GM13976 (cell line): ENCODE measurements at regions not wholly inside any gene's neighbourhood (a gene's known extent, or its start where the extent isn't known, plus 50 kb on each side); places are given as distances from the start of the nearest gene placed in this dataset.
"Not testable (repeated sequence)": the region's sequence is repeated elsewhere in the genome, so short reads cannot be mapped to it uniquely, and the experiment has no call there.

Source experiments
- DNase-seq: peaks from one replicate; pipeline ENCODE4 v3.0.0; 2012; ENCODE audit warnings: low spot score
- in situ Hi-C: fragments of 300-500 bp; cut with MboI; formaldehyde crosslinking; loops from one replicate; pipeline ENCODE4 v1.12.0; 2022; ENCODE audit warnings: low sequenced_read_pairs, mixed read lengths, inconsistent platforms; ENCODE audit not compliant: unreplicated experiment
- TF ChIP-seq, protein P1 (sequence below): IDR thresholded peaks from 2 replicates; pipeline ENCODE4 v1.5.1; 2012; ENCODE audit warnings: borderline replicate concordance, mild to moderate bottlenecking; ENCODE audit not compliant: insufficient read depth; ENCODE audit errors: extremely low read depth, missing control alignments, control extremely low read depth

DNA sequence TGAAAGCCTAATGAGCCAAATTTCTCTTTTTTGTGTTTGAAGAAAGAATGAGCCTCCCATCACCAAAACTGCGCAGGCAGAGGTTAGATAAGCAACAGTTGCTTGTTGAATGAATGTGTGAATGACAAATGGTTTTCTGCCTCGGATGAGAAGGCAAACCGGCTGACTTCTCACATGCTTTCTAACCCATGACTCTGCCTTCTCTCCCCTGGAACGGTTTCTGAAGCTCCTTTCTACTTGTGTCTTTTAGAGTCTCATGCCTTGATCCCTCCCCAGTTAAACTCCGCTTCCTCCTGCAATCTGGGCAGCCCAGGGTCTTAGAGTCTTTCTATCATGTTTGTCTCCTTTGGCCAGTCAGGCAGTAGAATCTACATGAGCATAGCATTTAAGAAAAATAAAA, 342.1 kb upstream of the NCAM1 start:
- DNase-seq = no peak
- TF ChIP-seq, protein P1, sequence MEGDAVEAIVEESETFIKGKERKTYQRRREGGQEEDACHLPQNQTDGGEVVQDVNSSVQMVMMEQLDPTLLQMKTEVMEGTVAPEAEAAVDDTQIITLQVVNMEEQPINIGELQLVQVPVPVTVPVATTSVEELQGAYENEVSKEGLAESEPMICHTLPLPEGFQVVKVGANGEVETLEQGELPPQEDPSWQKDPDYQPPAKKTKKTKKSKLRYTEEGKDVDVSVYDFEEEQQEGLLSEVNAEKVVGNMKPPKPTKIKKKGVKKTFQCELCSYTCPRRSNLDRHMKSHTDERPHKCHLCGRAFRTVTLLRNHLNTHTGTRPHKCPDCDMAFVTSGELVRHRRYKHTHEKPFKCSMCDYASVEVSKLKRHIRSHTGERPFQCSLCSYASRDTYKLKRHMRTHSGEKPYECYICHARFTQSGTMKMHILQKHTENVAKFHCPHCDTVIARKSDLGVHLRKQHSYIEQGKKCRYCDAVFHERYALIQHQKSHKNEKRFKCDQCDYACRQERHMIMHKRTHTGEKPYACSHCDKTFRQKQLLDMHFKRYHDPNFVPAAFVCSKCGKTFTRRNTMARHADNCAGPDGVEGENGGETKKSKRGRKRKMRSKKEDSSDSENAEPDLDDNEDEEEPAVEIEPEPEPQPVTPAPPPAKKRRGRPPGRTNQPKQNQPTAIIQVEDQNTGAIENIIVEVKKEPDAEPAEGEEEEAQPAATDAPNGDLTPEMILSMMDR = no peak
- in situ Hi-C loops = no loop called here

DNA sequence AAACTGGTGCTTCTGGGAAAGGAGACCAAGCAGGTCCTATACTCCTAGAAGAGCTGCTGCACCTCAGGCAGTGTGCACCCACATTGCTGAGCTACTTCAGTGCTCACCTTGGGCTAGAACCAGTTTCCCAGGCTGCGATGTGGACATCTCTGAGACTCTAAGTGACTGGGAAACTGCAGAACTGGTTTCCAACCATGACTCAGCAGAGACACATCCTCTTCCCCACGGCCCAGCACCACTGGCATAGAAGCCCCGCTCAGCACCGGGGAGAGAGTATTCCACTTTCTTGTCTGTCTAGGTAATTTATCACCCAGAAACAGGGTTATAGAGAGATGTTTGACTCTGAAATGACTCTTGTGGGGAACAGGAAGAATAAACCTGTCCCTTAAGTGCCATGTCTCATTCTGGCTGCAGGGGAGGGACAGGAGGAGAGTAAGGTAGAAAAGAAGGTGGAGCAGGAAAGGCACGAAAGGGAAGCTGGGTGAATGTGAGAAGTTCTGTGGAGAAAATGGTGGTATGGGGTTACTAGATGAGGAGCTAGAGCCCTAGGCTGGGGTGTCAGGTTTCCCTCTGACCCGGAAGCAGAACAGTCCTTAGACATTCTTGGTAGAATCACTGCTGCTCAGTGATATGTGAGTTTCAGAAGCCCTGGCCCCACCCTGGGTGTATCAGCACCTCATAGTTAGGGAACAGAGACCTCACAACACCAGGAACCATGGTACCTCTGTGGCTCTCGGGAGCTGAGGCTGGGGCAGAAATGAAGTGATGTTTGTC, 340.4 kb upstream of the NCAM1 start:
- no peak for DNase-seq
- TF ChIP-seq, protein P1 = no peak
- in situ Hi-C loops = no loop called here

DNA sequence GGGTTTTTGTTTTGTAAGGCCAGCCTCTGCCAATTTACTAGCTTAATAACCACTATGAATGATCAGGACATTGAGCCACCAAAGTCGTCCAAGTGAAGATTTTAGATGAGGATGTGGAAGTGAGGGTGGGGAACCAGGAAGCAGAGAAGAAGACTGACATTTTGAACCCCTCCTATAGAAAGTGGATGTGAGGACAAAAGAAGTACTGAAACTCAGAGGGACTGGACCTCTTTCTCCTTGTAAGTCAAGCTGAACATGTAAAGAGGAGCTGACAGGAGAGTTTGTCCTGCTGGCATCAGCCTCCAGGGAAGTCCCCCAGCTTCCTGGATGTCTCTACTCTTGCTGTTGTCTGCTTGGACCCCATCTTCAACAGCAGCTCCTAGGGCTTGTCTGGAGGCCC, 338.2 kb upstream of the NCAM1 start:
- in situ Hi-C loops = no loop called here
- no peak for DNase-seq
- TF ChIP-seq, protein P1 = no peak

DNA sequence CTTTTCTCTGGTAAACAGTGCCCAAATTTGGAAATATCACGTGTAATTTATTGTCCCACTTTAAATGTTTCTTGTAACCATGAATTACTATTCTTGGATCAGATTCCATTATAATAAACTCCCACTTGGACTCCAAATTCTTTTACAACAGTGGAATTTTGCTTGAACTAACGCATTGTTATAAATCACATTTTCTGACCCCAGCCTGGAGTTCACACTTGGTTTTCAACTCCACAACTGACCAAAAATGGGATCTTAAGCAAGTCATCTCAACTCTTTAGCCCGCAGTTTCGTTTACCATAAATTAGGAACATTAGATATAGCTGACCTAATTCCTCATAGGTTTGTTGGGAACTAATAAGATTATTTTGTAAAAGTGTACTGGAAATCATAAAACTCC, 336.8 kb upstream of the NCAM1 start:
- TF ChIP-seq, protein P1 = no peak
- DNase-seq = no peak
- in situ Hi-C loops = no loop called here

DNA sequence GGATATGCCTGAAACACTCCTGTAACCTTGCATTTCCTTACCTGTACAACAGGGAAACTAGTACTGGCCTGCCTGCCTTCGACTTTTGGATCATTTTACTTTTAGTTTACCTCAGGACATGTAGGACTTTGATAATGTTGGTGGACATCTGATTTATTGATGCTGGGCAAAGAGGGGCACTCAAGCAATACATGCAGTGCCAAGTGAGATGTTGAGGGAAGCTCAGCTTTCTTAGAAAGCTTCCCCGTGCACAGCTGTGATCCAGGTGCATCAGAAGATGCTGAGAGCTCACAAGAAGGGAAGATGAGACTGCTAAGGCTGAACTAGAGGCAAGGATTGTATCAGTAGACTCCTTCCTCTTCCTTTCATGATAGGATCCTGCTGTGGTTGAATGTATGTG, 336.2 kb upstream of the NCAM1 start:
- in situ Hi-C loops, DNase-seq: not testable (repeated sequence)

DNA sequence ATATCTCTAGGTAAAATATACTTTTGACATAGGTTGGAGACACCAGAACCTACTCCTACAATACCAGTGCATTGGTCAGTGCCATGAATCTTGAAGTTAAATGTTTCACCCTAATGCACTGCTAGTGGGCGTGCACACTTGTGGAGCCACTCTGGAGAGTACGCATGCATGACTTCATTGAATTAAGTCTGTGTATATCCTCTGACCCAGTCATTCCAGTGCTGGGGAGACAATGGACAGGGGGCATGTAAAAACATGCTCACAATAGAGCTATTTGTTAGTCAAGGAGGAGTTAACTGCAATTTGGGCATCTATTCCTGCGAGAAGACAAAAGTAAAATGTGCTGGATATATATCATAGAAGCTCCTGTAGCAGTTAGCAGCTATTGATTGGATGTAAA, 335.4 kb upstream of the NCAM1 start:
- DNase-seq = no peak
- in situ Hi-C loops = no loop called here
- TF ChIP-seq, protein P1 = no peak

DNA sequence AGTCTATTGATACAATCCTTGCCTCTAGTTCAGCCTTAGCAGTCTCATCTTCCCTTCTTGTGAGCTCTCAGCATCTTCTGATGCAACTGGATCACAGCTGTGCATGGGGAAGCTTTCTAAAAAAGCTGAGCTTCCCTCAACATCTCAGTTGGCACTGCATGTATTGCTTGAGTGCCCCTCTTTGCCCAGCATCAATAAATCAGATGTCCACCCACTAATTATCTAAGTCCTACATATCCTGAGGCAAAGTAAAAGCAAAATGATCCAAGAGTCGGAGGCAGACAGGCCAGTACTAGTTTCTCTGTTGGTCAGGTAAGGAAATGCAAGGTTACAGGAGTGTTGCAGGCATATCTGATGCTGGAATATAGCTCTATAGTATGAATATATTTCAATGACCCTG, 334.5 kb upstream of the NCAM1 start:
- no peak for DNase-seq
- in situ Hi-C loops = no loop called here
- TF ChIP-seq, protein P1 = no peak
